BJ (cell line): ENCODE measurements at regions not wholly inside any gene's neighbourhood (a gene's known extent, or its start where the extent isn't known, plus 50 kb on each side); places are given as distances from the start of the nearest gene placed in this dataset.

ENCODE experiments used
- CTCF ChIA-PET: fragments of 350-600 bp; formaldehyde crosslinking; extraction: SDS; loops from one replicate; lab custom pipeline; 2021; ENCODE audit warnings: antibody characterized with exemption, inconsistent platforms; lab: Yijun Ruan, JAX
- POLR2A ChIA-PET: fragments of 300-600 bp; sonication (Branson Sonifier 250); formaldehyde crosslinking; extraction: SDS; loops from one replicate; lab custom pipeline; 2021; ENCODE audit warnings: antibody characterized with exemption; lab: Charles Lee
- DNase-seq: peaks from one replicate; pipeline ENCODE4 v3.0.0-alpha.2; 2011; ENCODE audit warnings: low read depth
- H3K27me3 ChIP-seq: 2 replicates; pipeline ENCODE4 v1.6.0; 2011; ENCODE audit warnings: low read length; ENCODE audit not compliant: control insufficient read depth, insufficient read depth
- H3K36me3 ChIP-seq: 2 replicates; pipeline ENCODE4 v1.5.1; 2011; ENCODE audit warnings: low read length; ENCODE audit not compliant: control insufficient read depth, insufficient read depth
- H3K4me3 ChIP-seq: 2 replicates; pipeline ENCODE4 v1.5.1; 2011; ENCODE audit warnings: low read depth, mild to moderate bottlenecking, control low read depth, low read length
- TF ChIP-seq, protein P1 (sequence below): IDR thresholded peaks from 2 replicates; pipeline ENCODE4 v1.5.1; 2011; ENCODE audit warnings: low read depth, mild to moderate bottlenecking, control low read depth, inconsistent platforms, low read length, moderate library complexity; ENCODE audit not compliant: insufficient read depth

DNA sequence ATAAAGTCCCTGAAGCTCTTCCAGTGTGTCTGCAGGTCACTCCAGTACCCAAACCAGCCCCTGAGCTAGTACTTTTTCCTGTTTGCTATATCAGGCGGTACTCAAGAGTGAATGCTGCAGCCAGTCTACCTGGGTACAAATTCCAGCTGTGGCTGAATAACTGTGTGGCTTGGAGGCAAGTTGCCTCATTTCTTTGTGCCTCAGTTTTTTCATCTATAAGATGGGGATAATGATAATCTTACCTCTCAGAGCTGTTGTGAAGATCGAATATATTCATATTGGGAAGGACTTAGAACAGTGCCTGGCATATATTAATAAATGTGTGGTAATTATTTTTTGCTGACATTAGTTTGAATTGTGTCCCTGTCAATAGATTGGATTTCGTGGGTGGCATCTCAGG is 191.2 kb downstream of the WDR11 start:
- Histone ChIP-seq H3K36me3 (no peaks in the 10 kb centered on the region), H3K27me3 (no peaks in the 10 kb centered on the region), H3K4me3 (no peak overlapping the region)
- TF ChIP-seq, protein P1, sequence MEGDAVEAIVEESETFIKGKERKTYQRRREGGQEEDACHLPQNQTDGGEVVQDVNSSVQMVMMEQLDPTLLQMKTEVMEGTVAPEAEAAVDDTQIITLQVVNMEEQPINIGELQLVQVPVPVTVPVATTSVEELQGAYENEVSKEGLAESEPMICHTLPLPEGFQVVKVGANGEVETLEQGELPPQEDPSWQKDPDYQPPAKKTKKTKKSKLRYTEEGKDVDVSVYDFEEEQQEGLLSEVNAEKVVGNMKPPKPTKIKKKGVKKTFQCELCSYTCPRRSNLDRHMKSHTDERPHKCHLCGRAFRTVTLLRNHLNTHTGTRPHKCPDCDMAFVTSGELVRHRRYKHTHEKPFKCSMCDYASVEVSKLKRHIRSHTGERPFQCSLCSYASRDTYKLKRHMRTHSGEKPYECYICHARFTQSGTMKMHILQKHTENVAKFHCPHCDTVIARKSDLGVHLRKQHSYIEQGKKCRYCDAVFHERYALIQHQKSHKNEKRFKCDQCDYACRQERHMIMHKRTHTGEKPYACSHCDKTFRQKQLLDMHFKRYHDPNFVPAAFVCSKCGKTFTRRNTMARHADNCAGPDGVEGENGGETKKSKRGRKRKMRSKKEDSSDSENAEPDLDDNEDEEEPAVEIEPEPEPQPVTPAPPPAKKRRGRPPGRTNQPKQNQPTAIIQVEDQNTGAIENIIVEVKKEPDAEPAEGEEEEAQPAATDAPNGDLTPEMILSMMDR: no peak
- POLR2A ChIA-PET: no interaction called here
- DNase-seq: no peak
- CTCF ChIA-PET: no interaction called here

DNA sequence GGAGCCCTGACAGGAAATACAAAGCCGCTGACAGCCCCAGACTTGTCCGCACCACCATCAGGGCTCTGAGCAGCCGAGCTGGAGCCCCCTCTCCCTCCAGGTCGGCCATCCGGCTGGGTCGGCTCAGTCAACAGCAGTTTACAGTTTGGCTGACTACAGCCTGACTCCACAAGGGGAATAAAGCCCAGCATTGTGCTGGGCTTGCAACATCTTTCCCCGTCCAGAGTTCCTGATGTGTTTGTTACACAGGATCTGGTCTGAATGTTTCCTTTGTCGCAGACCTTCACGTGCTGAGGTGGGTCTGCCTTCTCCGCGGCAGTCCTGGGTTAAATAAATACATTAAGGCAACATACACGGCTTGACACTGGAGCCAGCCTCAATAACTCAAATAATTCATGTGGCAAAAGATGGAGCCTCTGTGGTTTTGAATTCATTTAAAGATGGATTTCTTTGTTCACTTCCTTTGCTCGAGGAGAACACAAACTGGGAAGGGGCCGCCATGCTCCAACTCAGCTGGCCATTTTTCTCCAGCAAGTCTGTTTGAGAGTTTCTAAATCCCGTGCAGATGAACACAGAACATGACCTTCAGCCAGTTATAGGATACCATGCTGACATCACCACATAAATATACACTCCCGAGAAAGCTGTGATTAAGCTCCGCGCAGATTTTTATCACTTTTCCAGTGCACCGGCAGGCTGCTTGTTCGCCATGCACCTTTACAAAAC is 192.1 kb downstream of the WDR11 start:
- H3K36me3 ChIP-seq: no peaks in the 10 kb centered on the region
- no peak for DNase-seq
- H3K4me3 ChIP-seq: no peak overlapping the region
- TF ChIP-seq, protein P1: no peak
- no peaks in the 10 kb centered on the region for H3K27me3 ChIP-seq
- CTCF ChIA-PET: no interaction called here
- POLR2A ChIA-PET: no interaction called here

DNA sequence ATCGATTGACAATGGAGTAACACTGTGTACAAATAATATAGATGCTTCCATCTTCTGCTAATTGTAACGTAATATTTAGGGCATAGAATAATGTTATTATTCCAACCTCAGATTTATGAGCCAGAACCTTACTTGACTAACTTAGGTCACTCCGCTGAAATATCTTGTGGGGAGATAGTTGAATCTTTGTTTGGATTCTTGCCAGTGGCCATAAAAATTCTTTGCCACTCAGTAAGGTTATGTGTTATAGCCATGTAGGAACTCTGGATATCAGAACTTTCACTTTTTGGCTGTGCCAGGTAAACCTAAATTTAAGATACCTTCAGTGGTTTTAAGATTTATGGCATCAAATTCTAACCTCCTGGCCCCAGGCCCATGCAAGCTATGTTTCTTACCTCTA is 197.6 kb downstream of the WDR11 start:
- POLR2A ChIA-PET: no interaction called here
- no peak for DNase-seq
- no peaks in the 10 kb centered on the region for H3K27me3 ChIP-seq
- CTCF ChIA-PET: no interaction called here
- no peak overlapping the region for H3K4me3 ChIP-seq
- TF ChIP-seq, protein P1: no peak
- H3K36me3 ChIP-seq: no peaks in the 10 kb centered on the region

DNA sequence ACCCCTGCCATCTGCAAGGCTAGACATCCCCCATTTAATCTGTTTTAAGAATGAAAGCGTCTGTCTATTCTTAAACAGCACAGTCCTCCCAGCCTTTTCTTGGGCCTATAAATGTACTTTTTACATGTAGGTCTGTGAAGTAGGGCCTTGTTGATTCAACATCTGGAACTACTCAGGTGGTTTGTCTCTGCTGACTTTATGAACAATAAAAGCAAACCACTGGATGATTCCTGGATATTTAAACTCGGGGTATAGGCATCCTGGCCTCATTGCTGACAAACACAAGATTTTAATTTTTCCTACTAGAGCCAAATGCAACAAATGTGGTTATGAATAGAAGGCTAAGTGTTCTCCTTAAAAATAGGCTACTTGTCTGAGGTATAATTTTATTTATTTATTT is 198.3 kb downstream of the WDR11 start:
- Histone ChIP-seq H3K4me3 (no peak overlapping the region), H3K27me3 (no peaks in the 10 kb centered on the region), H3K36me3 (no peaks in the 10 kb centered on the region)
- TF ChIP-seq, protein P1: no peak
- POLR2A ChIA-PET: no interaction called here
- CTCF ChIA-PET: no interaction called here
- DNase-seq: no peak

DNA sequence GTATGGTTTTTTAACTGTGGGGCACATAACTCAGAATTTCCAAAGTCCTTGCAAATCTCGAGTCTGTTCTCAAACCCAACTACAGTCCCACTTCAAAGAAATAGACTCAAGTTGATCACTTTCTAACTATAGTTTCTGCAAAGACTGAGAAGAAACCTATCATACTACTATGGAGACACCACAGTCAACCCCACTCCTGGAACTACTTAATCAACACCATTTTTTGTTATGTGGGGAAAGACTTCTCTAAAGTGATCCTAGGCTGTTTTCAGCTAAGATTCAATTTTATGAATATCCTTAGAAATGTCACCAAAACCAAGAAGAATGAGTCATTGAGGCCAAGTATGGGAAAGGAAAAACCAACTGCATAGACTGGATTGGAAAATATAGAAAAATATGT is 198.8 kb downstream of the WDR11 start:
- Histone ChIP-seq H3K36me3 (no peaks in the 10 kb centered on the region), H3K27me3 (no peaks in the 10 kb centered on the region), H3K4me3 (no peak overlapping the region)
- DNase-seq: no peak
- ChIA-PET CTCF (no interaction called here), POLR2A (no interaction called here)
- TF ChIP-seq, protein P1: no peak
